H9 (cell line): ENCODE measurements at regions not wholly inside any gene's neighbourhood (a gene's known extent, or its start where the extent isn't known, plus 50 kb on each side); places are given as distances from the start of the nearest gene placed in this dataset.

Experiments used
- DNase-seq: peaks from one replicate; pipeline ENCODE4 v3.0.0-alpha.2; 2017
- H2AFZ ChIP-seq: one replicate; pipeline ENCODE4 v1.6.1; 2013; ENCODE audit warnings: mild to moderate bottlenecking, low read length, control low read depth, moderate library complexity
- H2AK5ac ChIP-seq: 2 replicates; pipeline ENCODE4 v1.6.1; 2013; ENCODE audit warnings: low read length, control low read depth, mixed read lengths; ENCODE audit not compliant: insufficient read length
- H2BK120ac ChIP-seq: one replicate; pipeline ENCODE4 v1.6.1; 2013; ENCODE audit warnings: low read depth, mild to moderate bottlenecking, low read length, control low read depth, inconsistent platforms; ENCODE audit not compliant: poor library complexity, severe bottlenecking
- H2BK12ac ChIP-seq: 2 replicates; pipeline ENCODE4 v1.6.1; 2013; ENCODE audit warnings: low read length, control low read depth, mixed read lengths, low read depth; ENCODE audit not compliant: insufficient read length
- H2BK15ac ChIP-seq: 2 replicates; pipeline ENCODE4 v1.6.1; 2013; ENCODE audit warnings: low read depth, low read length, control low read depth
- H2BK20ac ChIP-seq: one replicate; pipeline ENCODE4 v1.6.1; 2013; ENCODE audit warnings: low read depth, mild to moderate bottlenecking, low read length, control low read depth, inconsistent platforms; ENCODE audit not compliant: poor library complexity, severe bottlenecking
- H2BK5ac ChIP-seq: 2 replicates; pipeline ENCODE4 v1.6.1; 2013; ENCODE audit warnings: low read length, control low read depth, mixed read lengths; ENCODE audit not compliant: insufficient read length
- H3K14ac ChIP-seq: 2 replicates; pipeline ENCODE4 v1.6.1; 2013; ENCODE audit warnings: low read length, control low read depth; ENCODE audit not compliant: insufficient read depth
- H3K18ac ChIP-seq: 2 replicates; pipeline ENCODE4 v1.6.1; 2013; ENCODE audit warnings: low read depth, mild to moderate bottlenecking, mixed read lengths, low read length, control low read depth; ENCODE audit not compliant: insufficient read length
- H3K23ac ChIP-seq: 2 replicates; pipeline ENCODE4 v1.6.1; 2013; ENCODE audit warnings: low read length, control low read depth, mixed read lengths, low read depth; ENCODE audit not compliant: insufficient read length
- H3K23me2 ChIP-seq: 2 replicates; pipeline ENCODE4 v1.6.1; 2013; ENCODE audit warnings: low read depth, mild to moderate bottlenecking, mixed read lengths, low read length, control low read depth; ENCODE audit not compliant: insufficient read length, poor library complexity, severe bottlenecking
- H3K27ac ChIP-seq: 2 replicates; pipeline ENCODE4 v1.5.1; 2013; ENCODE audit warnings: low read length, control low read depth, mixed read lengths, low read depth; ENCODE audit not compliant: insufficient read length
- H3K27me3 ChIP-seq: 2 replicates; pipeline ENCODE4 v1.6.1; 2013; ENCODE audit warnings: low read length, control low read depth, inconsistent platforms; ENCODE audit not compliant: insufficient read depth
- H3K4ac ChIP-seq: 2 replicates; pipeline ENCODE4 v1.6.1; 2013; ENCODE audit warnings: low read depth, mild to moderate bottlenecking, control low read depth, inconsistent platforms, low read length, moderate library complexity
- H3K4me1 ChIP-seq: 2 replicates; pipeline ENCODE4 v1.6.1; 2013; ENCODE audit warnings: low read length, control low read depth, inconsistent platforms; ENCODE audit not compliant: insufficient read depth
- H3K4me2 ChIP-seq: 2 replicates; pipeline ENCODE4 v1.6.1; 2013; ENCODE audit warnings: low read length, control low read depth, mixed read lengths; ENCODE audit not compliant: insufficient read length, insufficient read depth
- H3K56ac ChIP-seq: 2 replicates; pipeline ENCODE4 v1.6.1; 2013; ENCODE audit warnings: low read depth, mild to moderate bottlenecking, mixed read lengths, low read length, control low read depth; ENCODE audit not compliant: insufficient read length
- H3K79me1 ChIP-seq: 2 replicates; pipeline ENCODE4 v1.6.1; 2013; ENCODE audit warnings: low read depth, mild to moderate bottlenecking, moderate library complexity, low read length, control low read depth, inconsistent platforms; ENCODE audit not compliant: insufficient read depth, poor library complexity, severe bottlenecking
- H3K79me2 ChIP-seq: 2 replicates; pipeline ENCODE4 v1.6.1; 2013; ENCODE audit warnings: low read length, control low read depth, inconsistent platforms; ENCODE audit not compliant: insufficient read depth
- H3K9ac ChIP-seq: 2 replicates; pipeline ENCODE4 v1.6.1; 2013; ENCODE audit warnings: low read length, control low read depth, mixed read lengths; ENCODE audit not compliant: insufficient read length; ENCODE audit errors: extremely low read depth
- H3K9me3 ChIP-seq: one replicate; pipeline ENCODE4 v1.6.1; 2013; ENCODE audit warnings: low read depth, low read length, inconsistent platforms; ENCODE audit not compliant: control insufficient read depth
- H3T11ph ChIP-seq: one replicate; pipeline ENCODE4 v1.6.1; 2013; ENCODE audit warnings: mild to moderate bottlenecking, low read length, control low read depth, inconsistent platforms
- H4K20me1 ChIP-seq: one replicate; pipeline ENCODE4 v1.6.1; 2013; ENCODE audit not compliant: control insufficient read depth, insufficient read length, insufficient read depth
- H4K5ac ChIP-seq: 2 replicates; pipeline ENCODE4 v1.6.1; 2013; ENCODE audit warnings: low read depth, mild to moderate bottlenecking, mixed read lengths, low read length, control low read depth; ENCODE audit not compliant: insufficient read length
- H4K8ac ChIP-seq: replicated peaks from 2 replicates; pipeline ENCODE4 v1.6.1; 2013; ENCODE audit warnings: low read length, control low read depth, mixed read lengths, low read depth; ENCODE audit not compliant: insufficient read length
- H4K91ac ChIP-seq: 2 replicates; pipeline ENCODE4 v1.6.1; 2013; ENCODE audit warnings: low read depth, mild to moderate bottlenecking, moderate library complexity, mixed read lengths, low read length, control low read depth; ENCODE audit not compliant: insufficient read length
- H3K27ac Mint-ChIP-seq, 3 experiments: 2 replicates in 2 of 3; 3 replicates in 1 of 3; pipeline ENCODE4 v1.8.0; 2020 to 2021; ENCODE audit warnings: mixed read lengths in 3 of 3, mild to moderate bottlenecking in 1 of 3, moderate library complexity in 1 of 3
- H3K27me3 Mint-ChIP-seq: 2 replicates; pipeline ENCODE4 v1.8.0; 2021; ENCODE audit warnings: low read depth, mild to moderate bottlenecking, moderate library complexity, mixed read lengths
- H3K36me3 Mint-ChIP-seq, 3 experiments: 2 replicates in 2 of 3; 3 replicates in 1 of 3; pipeline ENCODE4 v1.8.0; 2020 to 2021; ENCODE audit warnings: low read depth in 3 of 3, mixed read lengths in 3 of 3; ENCODE audit not compliant: insufficient read depth in 1 of 3
- H3K4me1 Mint-ChIP-seq, 2 experiments: 2 replicates each; pipeline ENCODE4 v1.8.0; 2020; ENCODE audit warnings: mixed read lengths in 2 of 2
- H3K4me3 Mint-ChIP-seq, 2 experiments: 2 replicates in 1 of 2; 3 replicates in 1 of 2; pipeline ENCODE4 v1.8.0; 2020 to 2021; ENCODE audit warnings: mild to moderate bottlenecking in 2 of 2, mixed read lengths in 2 of 2, moderate library complexity in 1 of 2
- H3K9me3 Mint-ChIP-seq, 2 experiments: 2 replicates in 1 of 2; 3 replicates in 1 of 2; pipeline ENCODE4 v1.8.0; 2020; ENCODE audit warnings: mild to moderate bottlenecking in 2 of 2, mixed read lengths in 2 of 2, moderate library complexity in 1 of 2
- WGBS: extraction: QIAGEN DNeasy Blood & Tissue Kit; methylation state at CpG from one replicate; pipeline ENCODE4 v1.1.7; 2013; ENCODE audit warnings: missing lambda C conversion rate, low lambda C conversion rate, mixed read lengths; ENCODE audit not compliant: insufficient read length; ENCODE audit errors: extremely low coverage; 5-methylcytosine and 5-hydroxymethylcytosine counted together
- TF ChIP-seq, protein P1 (sequence below): fragments of 200-600 bp; sonication (generic); conservative IDR thresholded peaks from 3 replicates; pipeline ENCODE4 v1.8.0; 2021; ENCODE audit warnings: antibody characterized with exemption, mild to moderate bottlenecking

GRCh38 chr2:186033541-186033940, 294.9 kb downstream of the FSIP2 start:
- no peak overlapping the region for H3K56ac ChIP-seq
- H3K27ac Mint-ChIP-seq: no peak overlapping the region
- no peak overlapping the region for H3K27ac ChIP-seq
- no peaks in the 10 kb centered on the region for H3K4me1 ChIP-seq
- H3K27me3 Mint-ChIP-seq: no peaks in the 10 kb centered on the region
- H2BK12ac ChIP-seq: no peak overlapping the region
- H3K79me1 ChIP-seq: no peaks in the 10 kb centered on the region
- no peak overlapping the region for H3K18ac ChIP-seq
- no peaks in the 10 kb centered on the region for H3K23me2 ChIP-seq
- no CpG with 5 or more reads among the region's 4 CpGs for WGBS
- no peak overlapping the region for H2BK15ac ChIP-seq
- DNase-seq: no peak
- no peak overlapping the region for H3T11ph ChIP-seq
- H3K4me1 Mint-ChIP-seq: no peaks in the 10 kb centered on the region
- no peak overlapping the region for H4K91ac ChIP-seq
- no peak overlapping the region for H3K4me3 Mint-ChIP-seq
- H3K9me3 Mint-ChIP-seq: no peaks in the 10 kb centered on the region
- H3K9ac ChIP-seq: no peak overlapping the region
- no peaks in the 10 kb centered on the region for H3K36me3 Mint-ChIP-seq
- H2BK120ac ChIP-seq: no peak overlapping the region
- H3K9me3 ChIP-seq: no peaks in the 10 kb centered on the region
- no peaks in the 10 kb centered on the region for H4K20me1 ChIP-seq
- H3K27me3 ChIP-seq: no peaks in the 10 kb centered on the region
- TF ChIP-seq, protein P1, sequence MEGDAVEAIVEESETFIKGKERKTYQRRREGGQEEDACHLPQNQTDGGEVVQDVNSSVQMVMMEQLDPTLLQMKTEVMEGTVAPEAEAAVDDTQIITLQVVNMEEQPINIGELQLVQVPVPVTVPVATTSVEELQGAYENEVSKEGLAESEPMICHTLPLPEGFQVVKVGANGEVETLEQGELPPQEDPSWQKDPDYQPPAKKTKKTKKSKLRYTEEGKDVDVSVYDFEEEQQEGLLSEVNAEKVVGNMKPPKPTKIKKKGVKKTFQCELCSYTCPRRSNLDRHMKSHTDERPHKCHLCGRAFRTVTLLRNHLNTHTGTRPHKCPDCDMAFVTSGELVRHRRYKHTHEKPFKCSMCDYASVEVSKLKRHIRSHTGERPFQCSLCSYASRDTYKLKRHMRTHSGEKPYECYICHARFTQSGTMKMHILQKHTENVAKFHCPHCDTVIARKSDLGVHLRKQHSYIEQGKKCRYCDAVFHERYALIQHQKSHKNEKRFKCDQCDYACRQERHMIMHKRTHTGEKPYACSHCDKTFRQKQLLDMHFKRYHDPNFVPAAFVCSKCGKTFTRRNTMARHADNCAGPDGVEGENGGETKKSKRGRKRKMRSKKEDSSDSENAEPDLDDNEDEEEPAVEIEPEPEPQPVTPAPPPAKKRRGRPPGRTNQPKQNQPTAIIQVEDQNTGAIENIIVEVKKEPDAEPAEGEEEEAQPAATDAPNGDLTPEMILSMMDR: no peak
- no peak overlapping the region for H4K5ac ChIP-seq
- H3K4ac ChIP-seq: no peak overlapping the region
- no peak overlapping the region for H2BK20ac ChIP-seq
- H4K8ac ChIP-seq: no peak overlapping the region
- H3K23ac ChIP-seq: no peak overlapping the region
- no peak overlapping the region for H3K14ac ChIP-seq
- no peaks in the 10 kb centered on the region for H3K79me2 ChIP-seq
- H2AK5ac ChIP-seq: no peak overlapping the region
- H3K4me2 ChIP-seq: no peak overlapping the region
- no peak overlapping the region for H2BK5ac ChIP-seq
- H2AFZ ChIP-seq: no peak overlapping the region
